ENCODE measurements at regions not wholly inside any gene's neighbourhood (a gene's known extent, or its start where the extent isn't known, plus 50 kb on each side); places are given as distances from the start of the nearest gene placed in this dataset.

DNA sequence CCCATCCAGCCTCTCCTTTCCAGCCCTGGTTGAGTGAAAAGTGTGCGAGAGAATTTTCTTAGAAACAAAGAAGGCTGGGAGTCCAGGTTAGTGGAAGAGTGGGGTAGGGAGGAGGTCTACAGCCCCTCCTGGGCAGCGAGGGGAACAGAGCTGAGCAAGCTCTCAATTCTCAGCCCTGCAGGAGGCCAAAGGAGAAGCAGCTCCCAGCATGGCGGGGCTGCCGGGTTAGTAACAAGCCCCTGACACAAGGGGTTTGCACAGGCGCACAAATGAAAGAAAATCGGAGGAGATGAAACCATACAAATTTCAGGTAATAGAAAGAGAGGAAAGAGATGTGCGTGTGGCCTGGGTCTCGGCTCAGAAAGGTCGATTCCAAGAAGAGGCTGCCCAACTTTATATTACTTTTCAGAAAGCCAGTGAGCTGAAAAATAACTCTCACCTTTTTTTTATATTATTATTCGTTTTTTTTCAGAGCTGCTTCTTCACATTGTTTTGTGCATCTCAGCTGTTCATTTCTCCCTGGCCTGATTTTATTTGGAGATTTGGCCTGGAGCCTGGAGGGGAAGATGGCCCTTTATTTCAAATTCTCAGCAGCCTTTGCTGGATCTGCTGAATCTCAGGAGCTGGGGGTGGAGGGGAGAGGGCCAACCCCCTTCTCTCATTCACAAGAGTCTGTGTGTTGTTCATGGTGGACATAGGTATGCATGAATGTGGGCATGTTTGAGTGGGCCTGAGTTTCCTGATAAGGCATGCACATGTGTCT lies 583.2 kb downstream of the BUD13 start:
- Histone ChIP-seq H3K9ac (ENCODE audit: low read depth, low read length) (no peak overlapping the region), H3K36me3 (ENCODE audit: control insufficient read depth, insufficient read depth, low read length) (no peaks in the 10 kb centered on the region), H3K27me3 (ENCODE audit: control insufficient read depth, insufficient read depth, low read length) (peaks cover 14% of the 10 kb centered on the region), H3K27ac (ENCODE audit: low read depth, low read length) (no peak overlapping the region), H3K4me3 (ENCODE audit: low read depth, low read length) (no peak overlapping the region), H3K9me3 (ENCODE audit: control insufficient read depth, insufficient read depth, low read length) (no peaks in the 10 kb centered on the region), H3K4me1 (ENCODE audit: control insufficient read depth, insufficient read depth, low read length) (peaks cover 26% of the 10 kb centered on the region)

DNA sequence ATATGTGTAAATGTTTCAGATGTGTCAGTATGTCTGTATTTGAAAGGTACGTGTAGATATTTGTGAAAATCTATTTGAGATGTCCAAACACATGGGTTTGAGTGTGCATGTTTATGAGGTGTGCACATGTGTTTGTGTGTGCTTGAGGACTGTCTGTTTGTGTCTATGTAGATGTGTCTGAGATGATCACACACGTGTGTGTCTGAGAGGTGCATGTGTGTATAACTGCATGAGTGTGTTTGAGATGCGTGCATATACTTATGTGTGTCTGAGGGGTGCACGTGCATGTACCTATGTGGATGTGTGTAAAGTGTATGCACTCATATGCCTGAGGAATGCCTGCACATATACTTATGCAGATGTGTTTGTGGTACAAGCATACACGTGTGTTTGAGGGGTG lies 584.4 kb downstream of the BUD13 start:
- Histone ChIP-seq H3K4me3 (ENCODE audit: low read depth, low read length) (no peak overlapping the region), H3K4me1 (ENCODE audit: control insufficient read depth, insufficient read depth, low read length) (peaks cover 19% of the 10 kb centered on the region), H3K9me3 (ENCODE audit: control insufficient read depth, insufficient read depth, low read length) (no peaks in the 10 kb centered on the region), H3K27me3 (ENCODE audit: control insufficient read depth, insufficient read depth, low read length) (peaks cover 12% of the 10 kb centered on the region), H3K36me3 (ENCODE audit: control insufficient read depth, insufficient read depth, low read length) (no peaks in the 10 kb centered on the region), H3K9ac (ENCODE audit: low read depth, low read length) (no peak overlapping the region), H3K27ac (ENCODE audit: low read depth, low read length) (no peak overlapping the region)

DNA sequence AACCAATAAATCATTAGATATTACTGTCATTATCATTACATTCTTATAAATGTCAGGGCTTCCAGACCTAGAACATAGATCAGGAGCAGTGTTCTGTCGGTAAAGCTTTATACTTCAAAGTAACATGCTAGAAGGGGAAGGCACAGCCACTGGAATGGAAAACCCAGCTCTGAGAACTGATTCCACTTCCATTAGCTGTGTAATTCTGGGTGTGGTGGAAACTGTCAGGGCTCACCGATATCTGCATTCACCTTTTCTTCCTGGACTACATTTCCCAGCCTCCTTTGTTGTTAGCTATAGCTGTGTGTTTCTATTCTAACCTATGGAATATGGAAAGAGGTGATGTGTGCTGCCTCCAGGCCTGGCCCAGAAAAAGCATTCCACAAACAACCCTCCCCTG lies 585.8 kb downstream of the BUD13 start:
- Histone ChIP-seq H3K36me3 (ENCODE audit: control insufficient read depth, insufficient read depth, low read length) (no peaks in the 10 kb centered on the region), H3K27me3 (ENCODE audit: control insufficient read depth, insufficient read depth, low read length) (no peaks in the 10 kb centered on the region; the same call in 1 of the 2 replicates), H3K4me3 (ENCODE audit: low read depth, low read length) (no peak overlapping the region), H3K27ac (ENCODE audit: low read depth, low read length) (no peak overlapping the region), H3K4me1 (ENCODE audit: control insufficient read depth, insufficient read depth, low read length) (peaks cover 14% of the 10 kb centered on the region), H3K9ac (ENCODE audit: low read depth, low read length) (no peak overlapping the region), H3K9me3 (ENCODE audit: control insufficient read depth, insufficient read depth, low read length) (no peaks in the 10 kb centered on the region)

DNA sequence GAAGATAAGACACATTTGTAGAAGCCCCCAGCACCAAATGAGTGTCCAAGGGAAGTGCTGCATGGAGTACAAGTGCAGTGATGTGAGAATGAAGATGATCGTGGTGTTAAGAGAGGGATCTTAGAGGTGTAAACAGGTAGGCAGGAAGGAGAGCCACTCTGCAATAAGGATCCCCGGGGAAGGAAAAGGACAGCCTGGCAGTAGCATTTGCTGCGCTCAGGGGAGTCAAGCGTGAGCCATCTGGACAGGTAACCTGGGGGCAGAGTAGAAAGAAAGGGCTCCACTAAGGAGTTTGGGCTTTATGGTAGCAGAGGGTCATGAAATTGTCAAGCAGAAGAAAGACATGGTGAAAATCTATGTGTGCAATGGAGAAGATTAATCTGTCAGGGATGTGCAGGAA lies 587.2 kb downstream of the BUD13 start:
- Histone ChIP-seq H3K4me3 (ENCODE audit: low read depth, low read length) (no peak overlapping the region), H3K36me3 (ENCODE audit: control insufficient read depth, insufficient read depth, low read length) (no peaks in the 10 kb centered on the region), H3K27ac (ENCODE audit: low read depth, low read length) (no peak overlapping the region), H3K4me1 (ENCODE audit: control insufficient read depth, insufficient read depth, low read length) (peaks cover 14% of the 10 kb centered on the region), H3K9me3 (ENCODE audit: control insufficient read depth, insufficient read depth, low read length) (no peaks in the 10 kb centered on the region), H3K9ac (ENCODE audit: low read depth, low read length) (no peak overlapping the region), H3K27me3 (ENCODE audit: control insufficient read depth, insufficient read depth, low read length) (no peaks in the 10 kb centered on the region; the same call in 1 of the 2 replicates)

DNA sequence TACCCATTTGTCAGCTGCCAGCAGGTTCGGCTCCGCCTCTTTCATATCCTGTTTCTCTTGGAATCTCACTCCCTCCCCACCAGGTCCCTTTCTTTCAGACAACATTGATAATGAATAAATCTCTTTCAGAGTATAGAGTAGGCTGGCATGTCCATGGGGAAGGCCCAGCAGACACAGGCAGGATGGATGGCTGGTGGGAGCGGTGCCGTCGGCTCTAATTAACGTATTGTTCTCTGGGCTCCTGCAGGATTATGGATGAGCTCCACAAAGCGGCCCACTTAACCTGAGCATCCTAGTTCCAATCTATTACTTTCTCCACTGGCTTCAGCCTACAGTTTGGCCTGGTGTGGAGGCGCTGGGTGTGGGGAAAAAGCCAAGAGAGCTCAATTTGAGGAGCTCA lies 588.0 kb downstream of the BUD13 start:
- Histone ChIP-seq H3K27ac (ENCODE audit: low read depth, low read length) (no peak overlapping the region), H3K9me3 (ENCODE audit: control insufficient read depth, insufficient read depth, low read length) (no peaks in the 10 kb centered on the region), H3K4me3 (ENCODE audit: low read depth, low read length) (no peak overlapping the region), H3K4me1 (ENCODE audit: control insufficient read depth, insufficient read depth, low read length) (peaks cover 6% of the 10 kb centered on the region), H3K9ac (ENCODE audit: low read depth, low read length) (no peak overlapping the region), H3K36me3 (ENCODE audit: control insufficient read depth, insufficient read depth, low read length) (no peaks in the 10 kb centered on the region), H3K27me3 (ENCODE audit: control insufficient read depth, insufficient read depth, low read length) (no peaks in the 10 kb centered on the region; the same call in 1 of the 2 replicates)

DNA sequence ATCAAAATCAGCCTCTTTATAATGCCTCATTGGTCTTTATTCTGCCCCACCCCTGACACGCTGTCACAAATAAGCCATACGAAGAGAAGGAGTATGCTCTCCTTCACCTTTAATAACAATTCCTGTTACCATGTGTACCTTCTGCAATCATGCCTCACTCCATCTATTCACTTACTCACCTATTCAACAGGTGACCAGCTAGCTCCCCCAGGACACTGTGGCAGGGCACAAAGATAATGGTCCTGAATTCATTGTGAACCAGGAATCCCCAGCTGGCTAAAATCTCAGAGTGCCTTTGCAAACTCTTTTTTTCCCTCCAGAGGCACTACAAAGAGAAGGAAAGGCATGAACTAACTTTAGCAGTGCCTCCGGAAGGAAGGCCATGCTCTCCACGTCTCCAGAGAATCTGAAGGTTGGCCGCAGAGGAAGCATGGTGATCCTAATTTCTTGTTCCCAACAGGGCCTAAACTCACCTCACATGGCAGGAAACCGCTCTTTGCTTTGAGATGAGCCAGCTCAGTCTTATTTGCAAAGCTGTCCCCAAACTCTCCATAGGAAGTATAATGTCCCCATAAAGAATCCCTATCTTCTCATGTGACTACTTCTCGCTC lies 590.3 kb downstream of the BUD13 start:
- Histone ChIP-seq H3K9me3 (ENCODE audit: control insufficient read depth, insufficient read depth, low read length) (no peaks in the 10 kb centered on the region), H3K36me3 (ENCODE audit: control insufficient read depth, insufficient read depth, low read length) (no peaks in the 10 kb centered on the region), H3K4me1 (ENCODE audit: control insufficient read depth, insufficient read depth, low read length) (peaks cover 6% of the 10 kb centered on the region), H3K27me3 (ENCODE audit: control insufficient read depth, insufficient read depth, low read length) (no peaks in the 10 kb centered on the region; the same call in 1 of the 2 replicates), H3K27ac (ENCODE audit: low read depth, low read length) (no peak overlapping the region), H3K9ac (ENCODE audit: low read depth, low read length) (no peak overlapping the region), H3K4me3 (ENCODE audit: low read depth, low read length) (no peak overlapping the region)

DNA sequence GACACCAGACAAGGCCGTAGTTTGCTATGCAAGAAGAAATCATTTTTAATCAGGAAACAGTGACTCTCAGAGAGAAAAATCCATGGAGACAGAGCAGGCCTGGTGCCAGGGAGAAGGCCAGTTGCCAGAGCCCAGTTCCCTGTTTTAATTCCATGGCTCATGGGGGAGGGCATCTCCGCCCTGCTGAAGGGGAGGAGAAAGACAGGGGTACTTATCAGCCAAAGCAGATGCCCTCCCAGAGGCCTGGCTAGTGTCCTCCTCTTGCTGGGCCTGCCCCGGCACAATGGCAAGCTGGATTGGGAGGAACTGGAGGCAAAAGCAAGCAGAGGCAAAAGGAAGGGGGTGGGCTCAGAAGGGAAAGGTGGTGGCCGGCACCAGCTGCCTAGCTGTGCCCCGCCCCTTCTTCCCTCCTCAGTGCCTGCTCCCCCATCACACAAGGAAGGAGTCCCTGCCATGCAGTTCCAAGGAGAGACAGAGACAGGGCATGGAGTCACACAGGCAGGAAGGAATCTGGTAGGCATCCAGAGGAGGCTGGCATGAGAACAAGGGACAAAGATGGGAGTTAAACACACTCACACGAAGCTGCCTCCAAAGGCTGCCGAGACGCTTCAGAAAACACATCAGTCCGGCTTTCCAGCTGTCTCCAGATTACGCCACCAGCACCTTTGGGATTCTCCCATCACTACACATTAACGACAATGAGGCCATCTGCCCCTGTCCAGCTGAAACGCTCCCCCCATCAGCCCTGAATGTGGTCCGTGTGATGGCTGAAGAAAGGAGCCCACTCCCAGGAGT lies 591.8 kb downstream of the BUD13 start:
- no peaks in the 10 kb centered on the region; the same call in 1 of the 2 replicates for H3K27me3 ChIP-seq (ENCODE audit: control insufficient read depth, insufficient read depth, low read length)
- no peaks in the 10 kb centered on the region for H3K9me3 ChIP-seq (ENCODE audit: control insufficient read depth, insufficient read depth, low read length)
- peaks cover 7% of the 10 kb centered on the region for H3K4me1 ChIP-seq (ENCODE audit: control insufficient read depth, insufficient read depth, low read length)
- H3K4me3 ChIP-seq (ENCODE audit: low read depth, low read length): no peak overlapping the region
- no peaks in the 10 kb centered on the region for H3K36me3 ChIP-seq (ENCODE audit: control insufficient read depth, insufficient read depth, low read length)
- no peak overlapping the region for H3K9ac ChIP-seq (ENCODE audit: low read depth, low read length)
- H3K27ac ChIP-seq (ENCODE audit: low read depth, low read length): no peak overlapping the region

DNA sequence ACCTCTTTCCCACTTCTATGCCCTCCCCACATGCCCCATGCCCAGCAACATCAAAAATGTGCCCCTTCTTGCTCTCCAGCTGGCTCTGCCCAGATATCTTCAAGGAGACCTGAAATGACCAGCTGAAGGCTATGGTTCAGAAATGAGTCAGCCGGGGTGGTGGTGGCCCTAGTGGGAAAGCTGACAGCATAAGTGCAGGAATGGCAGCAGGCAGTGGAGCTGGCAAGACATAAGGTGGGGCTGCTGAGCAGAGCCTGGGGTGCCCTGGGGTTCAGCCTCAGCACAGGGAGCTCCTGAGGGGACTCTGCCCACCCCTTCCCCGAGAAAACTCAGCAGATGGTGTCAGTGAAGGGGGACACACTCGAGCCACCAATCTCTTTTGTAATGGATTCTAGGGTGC lies 593.4 kb downstream of the BUD13 start:
- no peak overlapping the region for H3K4me3 ChIP-seq (ENCODE audit: low read depth, low read length)
- no peaks in the 10 kb centered on the region for H3K36me3 ChIP-seq (ENCODE audit: control insufficient read depth, insufficient read depth, low read length)
- H3K4me1 ChIP-seq (ENCODE audit: control insufficient read depth, insufficient read depth, low read length): peaks cover 8% of the 10 kb centered on the region
- no peak overlapping the region for H3K27ac ChIP-seq (ENCODE audit: low read depth, low read length)
- H3K27me3 ChIP-seq (ENCODE audit: control insufficient read depth, insufficient read depth, low read length): no peaks in the 10 kb centered on the region
- no peaks in the 10 kb centered on the region for H3K9me3 ChIP-seq (ENCODE audit: control insufficient read depth, insufficient read depth, low read length)
- H3K9ac ChIP-seq (ENCODE audit: low read depth, low read length): no peak overlapping the region

DNA sequence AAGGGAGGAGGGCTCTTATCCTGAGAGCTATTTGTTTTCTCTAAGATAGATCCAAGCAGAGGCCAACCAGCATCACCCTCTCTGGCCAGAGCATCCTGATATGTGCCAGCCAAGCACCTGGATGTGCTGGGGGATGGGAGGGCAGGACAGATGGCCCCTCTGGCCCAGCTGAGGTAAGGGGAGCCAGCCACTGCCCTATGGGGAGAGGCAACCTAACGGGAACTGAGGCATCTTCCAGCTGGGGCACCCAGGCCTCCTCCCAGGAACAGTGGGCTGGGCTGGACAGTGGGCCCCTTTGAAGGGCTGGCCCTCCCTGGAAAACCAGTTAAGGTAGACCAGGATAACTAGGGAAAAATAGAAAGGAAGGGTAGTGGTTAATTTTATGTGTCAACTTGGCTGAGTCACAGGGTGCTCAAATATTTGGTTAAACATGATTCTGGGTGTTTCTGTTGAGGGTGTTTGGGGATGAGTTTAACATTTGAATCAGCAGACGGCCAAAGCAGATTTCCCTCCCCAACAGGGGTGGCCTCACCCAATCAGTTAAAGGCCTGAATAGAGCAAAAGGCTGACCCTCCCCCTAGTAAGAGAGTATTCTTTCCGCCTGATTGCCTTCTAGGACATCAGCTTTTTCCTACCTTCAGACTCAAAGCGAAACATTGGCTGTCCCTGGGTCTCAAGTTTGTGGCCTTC lies 595.1 kb downstream of the BUD13 start:
- Histone ChIP-seq H3K4me1 (ENCODE audit: control insufficient read depth, insufficient read depth, low read length) (peaks cover 15% of the 10 kb centered on the region), H3K9ac (ENCODE audit: low read depth, low read length) (no peak overlapping the region), H3K4me3 (ENCODE audit: low read depth, low read length) (no peak overlapping the region), H3K36me3 (ENCODE audit: control insufficient read depth, insufficient read depth, low read length) (no peaks in the 10 kb centered on the region), H3K27ac (ENCODE audit: low read depth, low read length) (no peak overlapping the region), H3K9me3 (ENCODE audit: control insufficient read depth, insufficient read depth, low read length) (no peaks in the 10 kb centered on the region), H3K27me3 (ENCODE audit: control insufficient read depth, insufficient read depth, low read length) (no peaks in the 10 kb centered on the region)

DNA sequence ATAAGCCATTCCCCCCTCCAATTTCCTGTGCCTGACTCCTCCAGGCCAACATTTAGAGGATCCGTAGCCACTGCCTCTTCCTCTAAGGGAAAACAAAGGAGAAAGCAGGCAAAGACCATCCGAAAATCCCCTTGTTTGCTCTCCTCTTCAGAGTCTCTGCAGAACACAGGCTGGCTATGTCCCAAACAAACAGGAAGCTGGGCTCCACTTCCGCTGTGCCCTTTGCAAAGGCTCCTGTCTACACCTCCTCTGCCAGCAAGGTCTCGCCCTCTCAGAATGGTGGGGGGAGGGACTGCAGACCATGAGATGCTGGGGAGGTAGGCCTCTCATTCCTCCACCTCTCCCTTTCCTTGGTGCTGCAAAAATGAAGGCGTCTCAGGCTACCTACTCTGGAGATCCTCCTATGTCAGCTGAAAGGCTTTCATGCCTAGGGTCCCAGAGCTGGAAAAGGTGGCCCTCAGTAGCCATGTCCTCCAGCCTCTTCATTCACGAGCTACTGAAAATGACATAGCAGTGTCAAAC lies 596.2 kb downstream of the BUD13 start:
- Histone ChIP-seq H3K4me3 (ENCODE audit: low read depth, low read length) (no peak overlapping the region), H3K27ac (ENCODE audit: low read depth, low read length) (no peak overlapping the region), H3K27me3 (ENCODE audit: control insufficient read depth, insufficient read depth, low read length) (no peaks in the 10 kb centered on the region), H3K36me3 (ENCODE audit: control insufficient read depth, insufficient read depth, low read length) (no peaks in the 10 kb centered on the region), H3K9me3 (ENCODE audit: control insufficient read depth, insufficient read depth, low read length) (no peaks in the 10 kb centered on the region), H3K4me1 (ENCODE audit: control insufficient read depth, insufficient read depth, low read length) (peaks cover 15% of the 10 kb centered on the region), H3K9ac (ENCODE audit: low read depth, low read length) (no peak overlapping the region)
